Activated CD4-positive, alpha-beta T cell treated with anti-CD3 and anti-CD28 coated beads, Interleukin-10, Interleukin-2, amounts not matched to agents 100 ng/mL and 50 ng/mL, durations not matched to agents 16 hours and 8 hours (primary cell): ENCODE measurements at regions not wholly inside any gene's neighbourhood (a gene's known extent, or its start where the extent isn't known, plus 50 kb on each side); places are given as distances from the start of the nearest gene placed in this dataset.
"Not testable (repeated sequence)": the region's sequence is repeated elsewhere in the genome, so short reads cannot be mapped to it uniquely, and the experiment has no call there.

Source experiments
- DNase-seq: peaks from one replicate; pipeline ENCODE4 v3.0.0-alpha.2; 2020

GRCh38 chr5:85173469-85173868, 788.8 kb upstream of the EDIL3 start:
- no peak for DNase-seq

GRCh38 chr5:85182344-85182743, 797.7 kb upstream of the EDIL3 start:
- no peak for DNase-seq

- no peak for DNase-seq
Observed at GRCh38 chr5:85204289-85204688, 819.6 kb upstream of the EDIL3 start.

- no peak for DNase-seq
Observed at GRCh38 chr5:85205430-85205829, 820.8 kb upstream of the EDIL3 start.

- DNase-seq: no peak
Observed at GRCh38 chr5:85225388-85225787, 840.7 kb upstream of the EDIL3 start.

GRCh38 chr5:85249204-85249603, 864.5 kb upstream of the EDIL3 start:
- DNase-seq: no peak

GRCh38 chr5:85263125-85263524, 878.4 kb upstream of the EDIL3 start:
- no peak for DNase-seq

- no peak for DNase-seq
Observed at GRCh38 chr5:85266692-85267091, 882.0 kb upstream of the EDIL3 start.

- DNase-seq: no peak
Observed at GRCh38 chr5:85268194-85268593, 883.5 kb upstream of the EDIL3 start.

GRCh38 chr5:85278193-85278592, 893.5 kb upstream of the EDIL3 start:
- peak; percentile 49 for DNase-seq

- DNase-seq: no peak
Observed at GRCh38 chr5:85288914-85289313, 904.2 kb upstream of the EDIL3 start.

GRCh38 chr5:85293145-85293785, 908.6 kb upstream of the EDIL3 start:
- DNase-seq: no peak

GRCh38 chr5:85304524-85304923, 919.8 kb upstream of the EDIL3 start:
- no peak for DNase-seq

- DNase-seq: no peak
Observed at GRCh38 chr5:85305766-85306165, 921.1 kb upstream of the EDIL3 start.

GRCh38 chr5:85311536-85311935, 926.9 kb upstream of the EDIL3 start:
- DNase-seq: no peak

GRCh38 chr5:85320495-85320894, 935.8 kb upstream of the EDIL3 start:
- no peak for DNase-seq

- no peak for DNase-seq
Observed at GRCh38 chr5:85333276-85333675, 948.6 kb upstream of the EDIL3 start.

GRCh38 chr5:85337435-85337834, 952.8 kb upstream of the EDIL3 start:
- no peak for DNase-seq

- DNase-seq: no peak
Observed at GRCh38 chr5:85340790-85341189, 956.1 kb upstream of the EDIL3 start.

- DNase-seq: no peak
Observed at GRCh38 chr5:85345818-85346217, 961.1 kb upstream of the EDIL3 start.

GRCh38 chr5:85357309-85357708, 972.6 kb upstream of the EDIL3 start:
- no peak for DNase-seq

GRCh38 chr5:85375525-85375924, 990.8 kb upstream of the EDIL3 start:
- no peak for DNase-seq

GRCh38 chr5:85388770-85389169, 1004.1 kb upstream of the EDIL3 start:
- no peak for DNase-seq

- not testable (repeated sequence) for DNase-seq
Observed at GRCh38 chr5:85392309-85392708, 1007.6 kb upstream of the EDIL3 start.

- DNase-seq: no peak
Observed at GRCh38 chr5:85395526-85395925, 1010.8 kb upstream of the EDIL3 start.

- DNase-seq: no peak
Observed at GRCh38 chr5:85397451-85397850, 1012.8 kb upstream of the EDIL3 start.
